HG02759 (cell line): ENCODE measurements at regions not wholly inside any gene's neighbourhood (a gene's known extent, or its start where the extent isn't known, plus 50 kb on each side); places are given as distances from the start of the nearest gene placed in this dataset.
"Not testable (repeated sequence)": the region's sequence is repeated elsewhere in the genome, so short reads cannot be mapped to it uniquely, and the experiment has no call there.

Experiments used
- ATAC-seq: cut with Tn5 transposase; IDR thresholded peaks from one replicate; pipeline ENCODE4 v1.9.1; 2021; ENCODE audit warnings: mild to moderate bottlenecking, moderate library complexity; ENCODE audit not compliant: unreplicated experiment

DNA sequence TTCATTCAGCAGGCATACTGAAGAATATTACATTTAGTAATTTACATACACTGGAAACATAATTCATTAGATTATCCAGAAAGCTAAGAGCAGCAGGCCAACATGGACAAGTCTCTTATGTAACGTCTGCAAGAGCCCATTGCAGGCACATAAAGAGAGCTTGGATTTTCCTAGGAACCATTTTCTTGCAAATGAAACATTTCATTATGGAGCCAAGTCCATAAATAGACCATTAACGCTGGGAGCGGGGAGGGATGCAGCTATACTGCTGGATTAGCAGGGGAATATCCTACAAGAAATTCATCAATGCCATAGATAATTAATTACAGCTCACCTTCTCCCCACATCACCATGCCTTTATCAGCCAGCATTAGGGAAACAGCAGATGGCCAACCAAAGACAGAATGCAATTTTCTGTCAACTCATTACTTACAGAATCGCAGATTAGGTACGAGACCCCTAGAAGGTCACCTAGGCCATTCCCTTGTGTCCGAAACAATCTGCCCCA, 170.4 kb downstream of the C1D start:
- ATAC-seq, result no peak

DNA sequence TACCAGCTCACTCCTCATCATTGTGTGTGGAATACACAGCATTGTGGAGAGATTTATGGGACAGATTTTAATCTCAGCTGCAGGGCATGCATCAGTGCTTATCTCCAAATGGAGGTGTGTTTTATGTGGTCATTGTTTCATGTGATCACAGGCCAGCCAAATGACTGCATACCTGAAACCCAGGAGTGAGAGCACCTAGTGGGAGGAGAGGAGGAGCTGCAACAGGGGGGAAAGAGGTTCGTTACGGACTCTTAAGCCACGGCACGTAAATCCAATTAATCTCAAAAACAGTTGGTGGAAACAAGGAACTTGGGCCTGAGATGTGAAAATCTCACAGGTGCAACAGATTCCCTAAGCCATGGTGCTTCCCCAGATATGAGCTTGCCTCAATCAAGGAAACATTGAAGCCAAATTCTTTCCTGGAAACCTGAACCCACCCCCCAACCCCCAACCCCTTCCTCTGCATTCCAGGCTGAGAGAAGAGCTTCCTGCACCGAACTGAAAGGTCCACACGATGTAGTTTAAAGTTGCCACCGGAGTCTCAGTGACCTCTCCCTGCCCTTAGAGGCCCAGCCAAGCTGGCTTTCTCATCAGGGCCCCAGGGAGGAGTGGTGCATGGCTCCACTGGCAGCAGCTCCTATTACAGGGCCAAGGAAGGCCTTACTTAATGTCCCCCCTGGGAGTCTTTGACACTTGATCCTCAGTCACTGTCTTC, 167.4 kb downstream of the C1D start:
- no peak for ATAC-seq

DNA sequence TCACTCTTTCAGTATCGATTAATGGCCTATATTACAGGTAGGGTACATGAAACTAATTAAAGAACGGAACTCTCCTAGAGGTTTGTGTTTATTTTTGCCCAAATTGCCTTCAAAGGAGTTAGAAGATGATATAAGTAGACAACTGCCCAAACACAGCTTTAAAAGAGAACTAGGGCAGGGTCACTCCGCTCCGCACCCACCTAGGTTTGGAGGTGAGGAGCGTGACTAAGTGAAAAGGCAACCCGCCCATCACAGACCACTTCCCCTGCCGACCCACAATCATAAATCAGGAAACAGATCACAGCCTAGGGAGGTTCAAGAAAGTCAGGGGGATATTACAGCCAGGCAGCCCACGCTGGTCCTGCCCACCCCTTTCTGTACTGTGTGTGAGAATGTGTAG, 166.7 kb downstream of the C1D start:
- no peak for ATAC-seq

DNA sequence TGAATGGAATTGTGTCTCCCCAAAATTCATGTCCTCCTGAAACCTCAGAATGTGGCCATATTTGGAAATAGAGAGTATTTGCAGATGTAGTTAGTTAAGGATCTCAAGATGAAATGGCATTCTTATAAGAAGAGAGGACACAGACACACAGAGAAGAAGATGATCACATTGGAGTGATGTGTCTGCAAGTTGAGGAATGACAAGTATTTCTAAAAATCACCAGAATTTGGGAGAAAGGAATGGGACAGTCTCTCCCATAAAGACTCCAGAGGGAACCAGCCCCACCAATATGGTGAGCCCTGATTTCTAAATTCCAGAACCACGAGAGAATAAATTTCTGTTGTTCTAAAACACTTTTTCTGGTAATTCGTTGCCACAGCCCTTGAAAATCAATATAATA, 166.3 kb downstream of the C1D start:
- ATAC-seq, result no peak

DNA sequence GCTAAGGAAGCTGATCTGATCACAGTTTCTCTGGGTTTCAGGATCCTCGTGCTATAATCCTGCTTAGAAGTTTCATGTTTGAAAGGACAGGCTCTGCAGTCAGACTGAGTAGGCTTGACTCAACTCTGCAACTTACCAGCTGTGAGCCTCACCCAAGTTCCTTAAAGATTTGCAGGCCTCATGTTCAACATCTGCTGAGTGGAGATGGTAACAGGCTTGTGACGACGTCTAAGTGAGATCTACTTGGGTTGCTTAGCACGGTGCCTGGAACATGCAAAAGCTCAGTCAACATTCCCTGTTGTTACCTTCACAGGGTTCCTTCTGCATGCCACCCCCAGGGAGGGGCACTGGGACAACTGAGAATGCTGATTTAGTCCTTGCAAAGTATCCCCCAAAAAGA, 164.2 kb downstream of the C1D start:
- no peak for ATAC-seq

DNA sequence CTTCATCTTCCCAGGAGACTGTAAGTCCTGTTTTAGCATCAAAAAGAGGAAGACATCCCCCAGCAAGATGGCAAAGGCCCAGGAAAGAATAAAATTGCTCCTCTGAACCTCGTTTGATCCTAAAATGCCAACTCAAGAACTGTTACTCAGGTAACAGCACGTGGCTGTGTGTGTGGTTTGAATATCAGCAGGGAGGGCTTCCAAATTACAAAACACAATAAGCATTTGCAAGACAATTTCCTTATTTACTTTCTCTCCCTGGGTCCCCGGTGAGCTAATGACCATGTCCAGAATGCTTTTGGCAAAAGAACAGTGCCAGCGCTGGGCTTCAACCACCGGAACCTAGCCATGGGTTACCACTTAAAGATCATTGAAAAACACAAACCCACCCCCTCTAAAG, 163.6 kb downstream of the C1D start:
- no peak for ATAC-seq

DNA sequence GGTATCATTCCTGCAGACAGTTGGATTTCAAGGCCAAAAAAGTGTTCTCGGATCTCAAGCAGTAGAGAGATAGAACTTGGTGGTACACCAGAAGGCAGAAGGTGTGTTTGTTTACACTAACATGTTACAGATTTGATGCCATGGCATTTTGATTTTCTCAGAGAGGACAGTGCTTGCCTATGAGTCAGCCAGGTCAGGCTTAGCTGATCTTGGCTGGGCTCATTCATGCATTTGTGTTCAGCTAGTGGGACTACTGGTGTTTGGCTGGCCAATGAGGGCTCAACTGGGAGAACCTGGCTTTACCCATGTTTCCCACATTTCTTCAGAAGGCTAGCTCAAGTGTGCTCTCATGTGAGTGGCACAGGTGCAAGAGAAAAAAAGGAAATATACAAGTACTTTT, 162.0 kb downstream of the C1D start:
- ATAC-seq, result no peak

DNA sequence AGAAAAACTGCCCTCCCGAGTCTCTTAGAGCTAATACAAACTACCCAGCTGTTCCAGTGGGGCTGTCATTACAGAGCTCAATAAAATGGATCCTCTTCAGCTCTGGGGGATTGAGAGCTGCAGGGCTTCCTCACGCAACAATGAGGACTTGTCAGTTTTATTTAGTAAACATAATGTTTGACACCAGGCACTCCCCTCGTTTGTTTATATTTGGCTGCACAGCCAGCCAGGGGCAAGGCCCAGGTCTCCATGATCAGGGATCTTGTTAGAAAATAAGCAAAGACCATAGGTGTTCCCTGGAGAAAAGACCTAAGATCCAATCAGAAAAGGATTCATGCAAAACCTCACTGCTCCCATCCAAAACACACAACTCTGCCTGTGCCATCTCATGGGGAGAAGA, 158.2 kb downstream of the C1D start:
- no peak for ATAC-seq

DNA sequence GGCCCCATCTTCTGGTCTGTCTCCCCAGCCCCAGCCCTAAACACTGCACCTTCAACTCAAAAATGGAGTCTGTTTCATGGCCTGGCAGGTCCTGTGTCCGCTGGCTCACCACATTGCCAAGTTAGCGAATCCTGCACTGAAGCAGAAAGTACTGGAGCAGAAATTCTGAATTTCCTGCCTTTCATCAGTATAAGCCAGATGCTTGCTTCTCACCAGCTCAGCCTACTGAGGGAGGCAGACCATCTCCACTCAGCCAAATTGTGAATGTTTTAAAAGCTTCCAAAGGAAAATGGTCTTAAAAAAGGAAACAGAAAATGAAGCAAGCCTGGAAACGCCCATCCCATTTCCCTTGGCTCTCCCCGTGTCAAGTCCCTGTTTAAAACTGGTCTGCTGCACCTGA, 157.8 kb downstream of the C1D start:
- ATAC-seq, result no peak

DNA sequence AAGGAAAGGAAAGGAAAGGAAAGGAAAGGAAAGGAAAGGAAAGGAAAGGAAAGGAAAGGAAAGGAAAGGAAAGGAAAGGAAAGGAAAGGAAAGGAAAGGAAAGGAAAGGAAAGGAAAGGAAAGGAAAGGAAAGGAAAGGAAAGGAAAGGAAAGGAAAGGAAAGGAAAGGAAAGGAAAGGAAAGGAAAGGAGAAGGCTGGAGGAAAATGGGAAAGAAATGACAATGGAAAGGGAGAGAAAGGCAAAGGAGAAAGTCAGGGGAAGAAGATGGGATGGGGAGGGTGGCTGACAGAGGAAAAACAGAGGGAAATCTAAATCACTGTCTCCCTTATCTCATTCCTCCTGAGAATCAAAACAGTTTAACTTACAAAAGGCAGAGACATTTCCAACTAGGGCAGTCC, 156.3 kb downstream of the C1D start:
- not testable (repeated sequence) for ATAC-seq

DNA sequence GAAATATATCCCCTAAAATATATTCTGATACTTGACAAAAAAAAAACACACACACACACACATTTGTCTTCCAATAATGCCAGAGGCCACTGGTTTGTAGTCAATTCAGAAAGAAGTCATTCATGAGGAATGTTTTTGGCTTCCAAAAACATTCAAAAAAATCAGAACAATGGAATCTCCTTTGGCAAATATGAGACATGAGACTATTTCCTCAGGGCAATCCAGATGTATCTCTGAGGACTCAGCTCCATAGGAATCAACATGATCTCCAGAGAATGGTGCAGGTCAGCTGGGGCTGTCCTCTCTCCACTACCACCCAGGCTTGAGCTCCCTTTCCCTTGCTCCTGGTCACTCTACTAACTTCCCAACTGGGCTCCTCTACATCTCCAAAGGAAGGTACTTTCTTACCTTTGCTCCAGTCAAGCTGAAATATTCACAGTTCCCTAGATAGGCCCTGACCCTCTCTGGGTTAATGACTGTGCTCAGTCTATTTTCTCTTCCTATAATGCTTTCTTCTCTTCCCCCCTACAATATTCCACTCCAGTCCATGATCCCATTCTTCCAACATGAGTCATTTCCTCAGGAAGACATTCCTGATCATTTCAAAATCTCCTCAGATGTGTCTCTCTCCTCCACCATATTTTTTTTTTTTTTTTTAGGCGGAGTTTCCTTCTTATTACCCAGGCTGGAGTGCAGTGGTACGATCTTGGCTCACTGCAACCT, 145.3 kb downstream of the C1D start:
- no peak for ATAC-seq

DNA sequence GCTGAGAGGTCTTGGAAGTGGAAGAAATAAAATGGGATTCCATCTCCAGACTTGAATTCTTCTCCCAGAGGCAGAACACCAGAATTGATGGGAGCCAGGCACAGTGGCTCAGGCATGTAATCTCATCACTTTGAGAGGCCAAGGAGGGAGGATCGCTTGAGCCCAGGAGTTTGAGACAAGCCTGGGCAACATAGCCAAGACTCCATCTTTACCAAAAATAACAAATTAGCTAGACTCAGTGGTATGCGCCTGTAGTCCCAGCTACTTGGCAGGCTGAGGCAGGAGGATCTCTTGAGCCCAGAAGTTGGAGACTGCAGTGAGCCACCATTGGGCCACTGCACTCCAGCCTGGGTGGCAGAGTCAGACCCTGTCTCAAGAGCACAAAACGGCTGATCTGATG, 144.3 kb downstream of the C1D start:
- ATAC-seq, result no peak

DNA sequence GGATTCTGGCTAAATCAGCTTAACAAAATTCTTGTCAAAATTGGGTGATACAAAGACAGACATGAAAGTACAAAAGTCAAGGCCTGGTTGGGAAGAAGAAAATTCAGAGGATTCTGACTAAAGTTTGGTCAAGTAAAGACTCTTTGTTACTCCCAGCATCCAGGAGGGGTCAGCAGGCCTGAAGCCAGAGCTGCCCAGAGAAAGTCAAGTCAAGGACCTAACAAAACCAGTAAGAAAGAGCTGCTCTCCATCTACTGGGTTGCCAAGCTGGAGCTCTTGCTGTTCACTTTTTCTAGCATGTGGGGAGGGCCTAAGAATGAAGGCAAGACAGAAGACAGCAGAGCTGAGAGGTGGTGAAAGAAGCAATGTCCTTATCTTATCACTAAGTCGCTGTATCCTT, 143.3 kb downstream of the C1D start:
- ATAC-seq, result no peak

DNA sequence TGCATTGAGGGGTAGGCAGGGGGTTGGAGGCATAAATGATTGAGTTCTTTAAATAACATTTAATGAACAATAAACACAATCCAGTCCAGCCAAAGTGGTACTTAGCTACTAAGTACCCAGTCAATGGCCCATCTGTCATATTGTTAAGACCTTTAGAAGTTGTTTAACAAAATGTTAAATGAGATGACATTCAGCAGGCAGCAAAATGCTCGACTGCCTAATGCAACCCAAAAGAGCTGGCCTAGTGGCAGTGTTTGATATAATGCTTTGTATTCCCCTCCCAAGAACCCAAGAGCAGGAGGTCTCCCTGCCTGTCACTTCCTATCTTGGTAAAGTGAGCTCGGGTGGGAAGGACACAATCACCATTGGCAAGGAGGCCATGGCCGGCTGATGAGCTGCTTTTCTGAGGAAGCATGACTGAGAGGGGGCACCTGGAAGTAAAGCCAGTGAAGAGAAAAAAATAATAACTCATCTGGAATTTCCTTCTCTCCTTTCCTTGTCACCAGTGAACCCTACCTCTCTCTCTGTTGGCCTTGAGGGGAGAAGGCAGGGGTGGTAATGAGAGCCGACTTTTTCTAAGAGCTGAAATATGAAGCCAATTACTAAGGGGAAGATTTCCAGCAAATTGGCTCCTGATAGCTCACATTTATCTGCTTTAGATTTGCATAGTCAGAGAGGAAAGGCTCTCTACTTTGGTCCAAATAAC, 140.6 kb downstream of the C1D start:
- no peak for ATAC-seq

DNA sequence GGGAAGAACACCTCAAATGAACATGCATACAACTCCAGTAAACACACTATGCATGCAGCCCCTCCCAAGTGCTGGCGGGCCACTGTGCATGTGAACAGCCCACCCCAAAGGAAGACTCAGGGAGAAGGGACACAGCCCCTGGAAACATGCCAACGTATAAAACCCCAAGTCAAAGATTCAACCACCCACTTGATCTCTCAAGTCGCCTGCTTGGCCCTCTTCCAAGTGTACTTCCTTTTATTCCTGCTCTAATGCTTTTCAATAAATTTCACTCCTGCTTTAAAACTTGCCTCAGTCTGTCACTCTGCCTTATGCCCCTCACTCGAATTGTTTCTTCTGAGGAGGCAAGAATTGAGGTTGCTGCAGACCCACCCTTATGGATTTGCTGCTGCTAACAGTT, 139.1 kb downstream of the C1D start:
- no peak for ATAC-seq

DNA sequence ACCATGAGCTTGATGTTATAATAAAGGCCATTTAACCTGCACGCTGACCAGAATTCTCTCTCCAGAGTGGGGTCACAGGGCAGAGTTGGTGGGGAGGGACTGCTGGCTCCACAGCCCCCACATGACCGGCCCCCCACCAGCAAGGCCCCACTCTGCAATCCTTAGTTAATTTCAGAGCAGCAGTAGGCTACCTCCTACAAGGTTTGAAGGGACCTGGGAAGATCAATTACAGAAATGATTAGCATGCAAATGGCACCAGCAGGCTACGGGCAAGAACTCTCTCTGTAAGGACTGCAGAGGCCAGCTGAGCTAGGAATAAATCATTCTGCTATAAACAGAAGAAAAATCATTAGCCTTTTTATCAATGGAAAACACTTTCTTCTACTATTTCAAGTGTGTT, 135.3 kb downstream of the C1D start:
- no peak for ATAC-seq

DNA sequence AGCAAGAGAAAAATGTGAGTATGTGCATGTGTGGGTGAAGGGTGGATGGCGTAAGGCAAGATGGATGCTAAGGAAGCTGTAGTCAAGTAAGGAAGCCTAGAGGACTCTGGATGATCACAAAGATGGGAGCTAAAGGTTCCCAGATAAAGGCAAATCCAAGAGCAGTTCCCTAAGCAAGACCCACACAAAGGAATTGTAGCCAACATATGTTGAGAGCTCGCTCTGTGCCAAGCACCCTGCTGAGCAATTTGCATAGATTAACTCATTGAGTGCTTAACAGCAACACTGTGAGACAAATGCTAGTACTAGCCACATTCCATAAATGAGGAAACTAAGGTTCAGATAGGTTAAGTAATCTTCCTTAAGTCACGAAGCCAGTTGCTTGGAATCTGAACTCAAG, 132.6 kb downstream of the C1D start:
- no peak for ATAC-seq

DNA sequence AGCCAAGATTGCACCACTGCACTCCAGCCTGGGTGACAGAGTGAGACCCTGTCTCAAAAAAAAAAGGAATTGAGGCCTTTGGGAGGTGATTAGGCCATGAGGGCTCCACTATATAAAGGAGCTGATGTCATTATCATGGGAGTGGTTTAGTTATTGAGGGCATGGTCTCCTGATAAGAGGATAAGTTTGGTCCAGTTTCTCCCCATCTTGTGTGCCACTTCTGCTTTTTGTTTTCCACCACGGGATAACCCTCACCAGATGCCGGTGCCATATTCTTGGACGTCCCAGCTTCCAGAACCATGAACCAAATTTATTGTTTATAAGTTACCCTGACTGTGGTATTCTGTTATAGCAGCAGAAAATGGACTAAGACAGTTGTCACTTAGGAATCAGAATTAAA, 125.8 kb downstream of the C1D start:
- no peak for ATAC-seq

DNA sequence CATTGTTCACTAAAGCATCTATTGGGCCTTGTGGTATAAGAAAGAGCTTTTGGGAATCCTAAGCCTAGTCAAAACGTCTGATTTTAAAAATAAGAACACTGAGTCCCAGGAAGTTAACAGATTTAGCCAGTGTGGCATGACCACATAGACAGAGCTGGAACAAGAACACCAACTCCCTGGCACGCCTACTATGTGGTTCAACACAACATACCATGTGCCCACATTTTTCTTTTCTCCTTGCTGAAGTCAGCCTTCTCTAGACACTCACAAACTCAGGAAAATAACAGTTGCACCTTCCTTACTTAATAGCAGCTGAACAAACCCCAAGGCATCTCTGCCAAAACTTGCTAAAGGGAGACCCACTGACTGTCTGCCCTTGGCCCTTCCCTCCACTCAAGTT, 124.8 kb downstream of the C1D start:
- no peak for ATAC-seq

DNA sequence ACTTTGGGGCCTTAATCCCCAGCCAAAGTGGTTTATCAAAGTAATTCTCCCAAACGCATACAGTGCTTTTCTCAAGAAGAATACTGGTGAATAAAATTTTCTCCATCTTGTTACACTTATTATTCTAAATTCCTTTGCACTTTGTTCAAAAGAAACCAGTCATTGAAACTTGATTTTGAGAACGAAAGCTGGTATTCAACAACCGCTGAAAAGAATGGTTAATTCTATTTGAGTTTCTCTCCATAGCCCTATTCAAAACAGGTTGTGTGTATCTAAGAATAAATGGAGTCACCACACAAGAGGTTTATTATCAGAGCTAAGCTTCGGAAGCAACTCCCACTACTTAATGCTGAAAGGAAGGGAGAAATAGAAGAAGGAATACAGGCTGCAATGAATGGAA, 117.7 kb downstream of the C1D start:
- ATAC-seq, result no peak

DNA sequence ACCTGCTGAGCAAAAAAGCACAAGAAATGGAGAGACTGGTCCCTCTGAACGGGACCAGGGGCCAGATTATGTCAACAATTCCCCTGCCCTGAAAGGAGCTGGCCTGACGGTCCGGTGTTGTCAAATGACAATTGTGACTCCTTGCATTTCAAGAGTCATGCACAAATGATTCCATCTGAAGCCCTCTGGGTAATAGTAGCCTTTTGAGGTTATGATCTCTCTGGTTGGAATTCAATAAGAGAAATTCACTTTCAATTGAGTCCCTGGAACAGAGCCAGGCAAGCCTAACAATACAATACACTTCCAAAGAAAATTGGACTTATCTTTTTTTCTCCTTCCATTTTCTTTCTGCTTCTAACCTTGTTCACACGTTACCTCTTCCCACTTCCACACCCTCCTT, 116.9 kb downstream of the C1D start:
- ATAC-seq, result no peak

DNA sequence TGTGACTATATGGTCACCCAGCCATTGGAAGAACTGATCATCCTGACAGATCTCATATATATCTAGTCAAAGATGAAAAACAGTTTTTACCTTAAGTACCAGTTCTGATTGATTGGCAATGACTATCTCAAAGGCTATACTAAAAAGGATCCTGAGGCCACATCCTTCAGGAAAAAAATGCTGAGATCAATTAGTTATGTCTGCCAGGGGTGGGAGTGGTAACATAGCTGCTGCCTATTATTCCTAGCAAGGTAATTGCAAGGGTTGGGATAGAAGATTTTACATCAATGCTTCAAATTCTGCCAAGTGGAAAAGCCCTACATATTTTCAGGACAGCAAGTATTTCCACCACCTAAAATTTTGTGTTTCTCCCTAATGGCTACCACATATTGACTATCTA, 114.7 kb downstream of the C1D start:
- ATAC-seq, result no peak
